A673 (cell line): ENCODE measurements at regions not wholly inside any gene's neighbourhood (a gene's known extent, or its start where the extent isn't known, plus 50 kb on each side); places are given as distances from the start of the nearest gene placed in this dataset.

Source experiments
- EZH2 ChIP-seq: fragments of 200-600 bp; sonication (generic); IDR thresholded peaks from 2 replicates; pipeline ENCODE4 v1.6.1; 2017; ENCODE audit warnings: borderline replicate concordance, low read depth, mild to moderate bottlenecking, mixed read lengths, antibody characterized with exemption, low read length; ENCODE audit not compliant: poor library complexity, severe bottlenecking
- TF ChIP-seq, protein P1 (sequence below): fragments of 300-800, 200-600 bp; sonication (generic); conservative IDR thresholded peaks from 2 replicates; pipeline ENCODE4 v1.5.1; 2017; ENCODE audit warnings: low read depth, mild to moderate bottlenecking, antibody characterized with exemption, low read length, moderate library complexity, mixed read lengths

DNA sequence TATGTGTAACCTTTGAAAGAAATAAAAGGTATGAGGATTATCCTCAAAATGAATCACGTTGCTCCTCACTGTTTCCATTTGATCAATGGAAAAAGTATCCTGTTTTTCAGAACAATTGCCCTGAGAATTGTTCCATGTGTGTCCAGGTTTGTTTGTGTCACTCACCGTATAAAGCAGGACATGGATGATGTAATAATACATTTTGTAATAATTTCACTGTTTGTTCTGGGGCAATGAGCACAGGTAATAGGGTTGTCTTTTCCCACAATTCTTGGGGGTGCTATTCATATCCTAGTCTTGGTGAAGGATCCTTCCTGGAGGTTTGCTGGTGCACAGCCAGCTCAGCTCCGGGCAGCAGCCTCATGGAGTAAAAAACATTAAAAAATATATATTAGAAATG lies 510.8 kb upstream of the MCTP2 start:
- TF ChIP-seq, protein P1, sequence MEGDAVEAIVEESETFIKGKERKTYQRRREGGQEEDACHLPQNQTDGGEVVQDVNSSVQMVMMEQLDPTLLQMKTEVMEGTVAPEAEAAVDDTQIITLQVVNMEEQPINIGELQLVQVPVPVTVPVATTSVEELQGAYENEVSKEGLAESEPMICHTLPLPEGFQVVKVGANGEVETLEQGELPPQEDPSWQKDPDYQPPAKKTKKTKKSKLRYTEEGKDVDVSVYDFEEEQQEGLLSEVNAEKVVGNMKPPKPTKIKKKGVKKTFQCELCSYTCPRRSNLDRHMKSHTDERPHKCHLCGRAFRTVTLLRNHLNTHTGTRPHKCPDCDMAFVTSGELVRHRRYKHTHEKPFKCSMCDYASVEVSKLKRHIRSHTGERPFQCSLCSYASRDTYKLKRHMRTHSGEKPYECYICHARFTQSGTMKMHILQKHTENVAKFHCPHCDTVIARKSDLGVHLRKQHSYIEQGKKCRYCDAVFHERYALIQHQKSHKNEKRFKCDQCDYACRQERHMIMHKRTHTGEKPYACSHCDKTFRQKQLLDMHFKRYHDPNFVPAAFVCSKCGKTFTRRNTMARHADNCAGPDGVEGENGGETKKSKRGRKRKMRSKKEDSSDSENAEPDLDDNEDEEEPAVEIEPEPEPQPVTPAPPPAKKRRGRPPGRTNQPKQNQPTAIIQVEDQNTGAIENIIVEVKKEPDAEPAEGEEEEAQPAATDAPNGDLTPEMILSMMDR: no peak
- TF ChIP-seq EZH2: no peak
